ENCODE measurements at regions not wholly inside any gene's neighbourhood (a gene's known extent, or its start where the extent isn't known, plus 50 kb on each side); places are given as distances from the start of the nearest gene placed in this dataset.

- DNase-seq: no peak
Measured at GRCh38 chr10:6343305-6344010, 140.7 kb downstream of the PFKFB3 start.

GRCh38 chr10:6345404-6345803 is 142.7 kb downstream of the PFKFB3 start:
- DNase-seq: no peak

GRCh38 chr10:6346631-6347030 is 143.9 kb downstream of the PFKFB3 start:
- no peak for DNase-seq

GRCh38 chr10:6347391-6347951 is 144.7 kb downstream of the PFKFB3 start:
- DNase-seq: peak in 3 of 6 experiments; percentile 38 to 53 (median 44)

- DNase-seq: peak; percentile 58 to 97 (median 84)
Measured at GRCh38 chr10:6348096-6348874, 145.6 kb downstream of the PFKFB3 start.

- DNase-seq: no peak
Measured at GRCh38 chr10:6349846-6350535, 147.3 kb downstream of the PFKFB3 start.

GRCh38 chr10:6350609-6351008 is 147.9 kb downstream of the PFKFB3 start:
- DNase-seq: no peak

- no peak for DNase-seq
Measured at GRCh38 chr10:6351495-6351894, 148.8 kb downstream of the PFKFB3 start.

- DNase-seq: no peak
Measured at GRCh38 chr10:6353526-6353925, 150.8 kb downstream of the PFKFB3 start.

GRCh38 chr10:6354168-6354772 is 151.5 kb downstream of the PFKFB3 start:
- no peak for DNase-seq

GRCh38 chr10:6356280-6356793 is 153.6 kb downstream of the PFKFB3 start:
- no peak for DNase-seq

GRCh38 chr10:6361869-6362268 is 159.1 kb downstream of the PFKFB3 start:
- no peak for DNase-seq

GRCh38 chr10:6362879-6363278 is 160.1 kb downstream of the PFKFB3 start:
- no peak for DNase-seq

- DNase-seq: no peak
Measured at GRCh38 chr10:6363511-6363910, 160.8 kb downstream of the PFKFB3 start.

GRCh38 chr10:6364283-6364682 is 161.6 kb downstream of the PFKFB3 start:
- DNase-seq: no peak

- DNase-seq: no peak
Measured at GRCh38 chr10:6364893-6365292, 162.2 kb downstream of the PFKFB3 start.

- DNase-seq: no peak
Measured at GRCh38 chr10:6365384-6365783, 162.7 kb downstream of the PFKFB3 start.
